Fibroblast of lung (primary cell): ENCODE measurements at regions not wholly inside any gene's neighbourhood (a gene's known extent, or its start where the extent isn't known, plus 50 kb on each side); places are given as distances from the start of the nearest gene placed in this dataset.

Experiments
- DNase-seq, 2 donors: peaks; one replicate each; pipeline versions ENCODE4 v3.0.0 to v3.0.0-alpha.2; 2010; ENCODE audit warnings: low read depth in 2 of 2
- H2AFZ ChIP-seq: 2 replicates; pipeline ENCODE4 v1.5.1; 2012; ENCODE audit warnings: low read length, control low read depth, inconsistent platforms
- H3K27ac ChIP-seq: 2 replicates; pipeline ENCODE4 v1.5.1; 2011; ENCODE audit warnings: low read length, control low read depth; ENCODE audit not compliant: insufficient read depth
- H3K27me3 ChIP-seq: 2 replicates; pipeline ENCODE4 v1.5.1; 2011; ENCODE audit warnings: mild to moderate bottlenecking, low read length; ENCODE audit not compliant: control insufficient read depth, insufficient read depth
- H3K36me3 ChIP-seq: 2 replicates; pipeline ENCODE4 v1.5.1; 2011; ENCODE audit warnings: low read length; ENCODE audit not compliant: control insufficient read depth, insufficient read depth
- H3K4me1 ChIP-seq: 2 replicates; pipeline ENCODE4 v1.5.1; 2011; ENCODE audit warnings: low read length; ENCODE audit not compliant: control insufficient read depth, insufficient read depth; ENCODE audit errors: extremely low read depth
- H3K4me2 ChIP-seq: 2 replicates; pipeline ENCODE4 v1.5.1; 2011; ENCODE audit warnings: low read length, control low read depth; ENCODE audit not compliant: insufficient read depth; ENCODE audit errors: extremely low read depth
- H3K4me3 ChIP-seq, 4 experiments: fragments of 200-600 bp in 1 of 4; sonication (generic) in 1 of 4; replicated peaks in 1 of 4; 2 replicates each; pipeline ENCODE4 v1.5.1; 2011 to 2016; ENCODE audit warnings: low read length in 4 of 4, low read depth in 3 of 4, mild to moderate bottlenecking in 3 of 4, control low read depth in 2 of 4, inconsistent platforms in 1 of 4, mixed read lengths in 1 of 4; ENCODE audit not compliant: insufficient read depth in 1 of 4; ENCODE audit errors: control extremely low read depth in 1 of 4
- H3K79me2 ChIP-seq: 2 replicates; pipeline ENCODE4 v1.5.1; 2012; ENCODE audit warnings: mild to moderate bottlenecking, low read length, inconsistent platforms; ENCODE audit not compliant: control insufficient read depth, insufficient read depth
- H3K9ac ChIP-seq: 2 replicates; pipeline ENCODE4 v1.5.1; 2011; ENCODE audit warnings: mild to moderate bottlenecking, low read length, control low read depth; ENCODE audit not compliant: insufficient read depth
- H3K9me3 ChIP-seq: 2 replicates; pipeline ENCODE4 v1.5.1; 2012; ENCODE audit warnings: low read depth, low read length; ENCODE audit not compliant: control insufficient read depth, insufficient read depth
- H4K20me1 ChIP-seq: 2 replicates; pipeline ENCODE4 v1.5.1; 2011; ENCODE audit warnings: low read length; ENCODE audit not compliant: control insufficient read depth, insufficient read depth; ENCODE audit errors: extremely low read depth
- EZH2 ChIP-seq: IDR thresholded peaks from 2 replicates; pipeline ENCODE4 v1.5.1; 2012; ENCODE audit warnings: low read length, control low read depth, mild to moderate bottlenecking; ENCODE audit errors: missing control alignments
- TF ChIP-seq, protein P1 (sequence below), 2 donors: IDR thresholded peaks in 1 of 2; conservative IDR thresholded peaks in 1 of 2; 1 replicate in 1 of 2; 2 replicates in 1 of 2; pipeline ENCODE4 v1.5.1; 2011 to 2012; ENCODE audit warnings: low read length in 2 of 2, control low read depth in 1 of 2, inconsistent platforms in 1 of 2, low read depth in 1 of 2, mild to moderate bottlenecking in 1 of 2

DNA sequence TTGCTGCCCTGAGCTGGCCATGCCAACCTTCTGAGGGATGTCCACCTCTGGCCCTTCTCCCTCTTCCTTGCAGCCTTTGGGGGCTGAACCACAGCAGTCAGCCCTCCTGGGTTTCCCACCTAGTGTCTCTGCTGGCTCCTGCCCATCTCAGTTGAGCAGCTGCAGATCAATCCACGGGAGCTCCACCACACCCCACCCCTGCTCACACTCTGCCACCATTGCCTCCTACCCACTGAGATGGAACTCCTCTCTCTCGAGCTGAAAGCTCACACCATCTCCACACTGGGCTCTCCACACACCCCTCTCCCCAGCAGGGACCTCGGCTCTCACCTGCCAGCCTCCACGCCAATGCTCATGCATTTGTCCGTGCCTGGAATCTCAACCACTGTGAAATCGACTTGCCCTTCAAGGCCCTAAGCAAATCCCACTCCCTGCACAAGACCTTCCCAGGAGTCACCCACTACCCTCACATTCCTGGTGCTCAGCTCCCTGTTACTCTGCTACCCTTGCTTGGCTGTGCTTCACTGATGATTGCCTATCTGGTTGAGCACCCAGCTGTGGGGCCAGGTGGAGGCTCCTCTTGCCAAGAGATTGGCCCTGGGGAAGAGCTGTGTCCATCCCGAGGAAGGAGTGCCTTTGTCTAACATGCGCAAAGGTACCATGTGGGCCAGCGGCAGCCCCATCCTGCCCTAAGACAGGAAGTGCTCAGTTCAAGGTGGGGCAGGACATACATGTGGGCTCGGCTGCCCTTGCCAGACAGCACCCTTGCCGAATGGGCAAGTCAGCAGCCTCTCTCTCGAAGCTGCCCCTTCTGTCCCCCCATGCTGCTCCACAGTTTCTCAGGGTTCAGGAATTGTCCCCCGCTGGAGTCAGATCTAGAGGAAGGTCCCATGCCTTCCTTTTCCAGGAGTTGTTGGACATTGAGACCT is 208.7 kb downstream of the CYP26B1 start:
- Histone ChIP-seq H2AFZ (no peak overlapping the region), H3K36me3 (no peaks in the 10 kb centered on the region), H4K20me1 (no peaks in the 10 kb centered on the region), H3K27ac (no peak overlapping the region), H3K4me1 (peaks cover 2% of the 10 kb centered on the region), H3K9ac (no peak overlapping the region), H3K9me3 (no peaks in the 10 kb centered on the region), H3K27me3 (no peaks in the 10 kb centered on the region), H3K4me2 (no peak overlapping the region), H3K79me2 (no peaks in the 10 kb centered on the region), H3K4me3 (no peak overlapping the region)
- DNase-seq, result no peak
- no peak for TF ChIP-seq EZH2
- TF ChIP-seq, protein P1, sequence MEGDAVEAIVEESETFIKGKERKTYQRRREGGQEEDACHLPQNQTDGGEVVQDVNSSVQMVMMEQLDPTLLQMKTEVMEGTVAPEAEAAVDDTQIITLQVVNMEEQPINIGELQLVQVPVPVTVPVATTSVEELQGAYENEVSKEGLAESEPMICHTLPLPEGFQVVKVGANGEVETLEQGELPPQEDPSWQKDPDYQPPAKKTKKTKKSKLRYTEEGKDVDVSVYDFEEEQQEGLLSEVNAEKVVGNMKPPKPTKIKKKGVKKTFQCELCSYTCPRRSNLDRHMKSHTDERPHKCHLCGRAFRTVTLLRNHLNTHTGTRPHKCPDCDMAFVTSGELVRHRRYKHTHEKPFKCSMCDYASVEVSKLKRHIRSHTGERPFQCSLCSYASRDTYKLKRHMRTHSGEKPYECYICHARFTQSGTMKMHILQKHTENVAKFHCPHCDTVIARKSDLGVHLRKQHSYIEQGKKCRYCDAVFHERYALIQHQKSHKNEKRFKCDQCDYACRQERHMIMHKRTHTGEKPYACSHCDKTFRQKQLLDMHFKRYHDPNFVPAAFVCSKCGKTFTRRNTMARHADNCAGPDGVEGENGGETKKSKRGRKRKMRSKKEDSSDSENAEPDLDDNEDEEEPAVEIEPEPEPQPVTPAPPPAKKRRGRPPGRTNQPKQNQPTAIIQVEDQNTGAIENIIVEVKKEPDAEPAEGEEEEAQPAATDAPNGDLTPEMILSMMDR (conservative IDR thresholded peaks at IDR 0.05 in 1 of 2, IDR thresholded peaks at IDR 0.05 in 1 of 2; ENCODE audit: low read depth in 1 of 2, low read length in 2 of 2), result no peak

DNA sequence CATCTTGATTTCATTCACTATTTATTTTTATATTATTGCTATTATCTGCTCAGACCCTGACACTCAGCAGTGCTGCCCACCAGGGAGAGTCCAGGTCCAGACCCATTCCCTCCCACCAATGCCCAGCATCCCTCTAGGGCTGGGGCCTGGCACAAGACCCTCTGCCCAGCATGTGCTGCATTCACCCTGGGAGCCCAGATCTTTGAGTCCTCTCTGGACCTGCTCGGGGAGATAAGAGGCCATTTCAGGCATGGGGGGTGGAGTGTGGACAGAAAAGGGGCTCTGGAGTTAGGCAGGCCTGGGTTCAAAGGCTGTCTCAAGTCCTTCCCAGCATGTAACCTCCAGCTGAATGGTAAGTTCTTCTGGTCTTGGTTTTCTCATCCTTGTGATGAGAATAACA is 209.6 kb downstream of the CYP26B1 start:
- Histone ChIP-seq H3K4me1 (peaks cover 2% of the 10 kb centered on the region), H3K4me2 (no peak overlapping the region), H3K79me2 (no peaks in the 10 kb centered on the region), H4K20me1 (no peaks in the 10 kb centered on the region), H3K9ac (no peak overlapping the region), H3K27ac (no peak overlapping the region), H3K27me3 (no peaks in the 10 kb centered on the region), H3K36me3 (no peaks in the 10 kb centered on the region), H3K4me3 (no peak overlapping the region), H3K9me3 (no peaks in the 10 kb centered on the region), H2AFZ (no peak overlapping the region)
- no peak for DNase-seq
- TF ChIP-seq, protein P1 (conservative IDR thresholded peaks at IDR 0.05 in 1 of 2, IDR thresholded peaks at IDR 0.05 in 1 of 2; ENCODE audit: low read depth in 1 of 2, low read length in 2 of 2), result no peak
- no peak for TF ChIP-seq EZH2

DNA sequence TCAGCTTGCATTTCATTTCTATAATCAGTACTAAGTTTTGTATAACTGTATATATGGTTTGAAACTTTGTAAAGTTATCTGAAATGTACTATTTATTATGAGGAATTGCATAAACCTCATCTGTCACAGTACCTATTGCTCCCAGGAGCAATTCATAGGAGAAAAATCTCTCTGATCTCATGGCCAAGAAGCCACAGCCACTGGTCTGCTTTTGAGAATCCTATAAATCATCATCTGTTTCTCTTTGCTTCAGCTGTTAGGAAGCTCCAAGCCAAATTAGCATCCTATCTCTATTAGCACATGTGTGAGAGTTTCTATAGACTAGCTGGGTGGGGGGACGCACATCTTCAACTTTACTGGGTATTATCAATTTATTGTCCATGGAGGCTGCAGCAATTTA is 210.3 kb downstream of the CYP26B1 start:
- TF ChIP-seq, protein P1 (conservative IDR thresholded peaks at IDR 0.05 in 1 of 2, IDR thresholded peaks at IDR 0.05 in 1 of 2; ENCODE audit: low read depth in 1 of 2, low read length in 2 of 2), result no peak
- no peak for TF ChIP-seq EZH2

More for the DNA sequence above, 210.3 kb downstream of the CYP26B1 start:
- Histone ChIP-seq H3K27ac (no peak overlapping the region), H3K4me2 (no peak overlapping the region), H3K9me3 (no peaks in the 10 kb centered on the region), H4K20me1 (no peaks in the 10 kb centered on the region), H3K9ac (no peak overlapping the region), H3K4me3 (no peak overlapping the region), H3K36me3 (no peaks in the 10 kb centered on the region), H2AFZ (no peak overlapping the region), H3K4me1 (peaks cover 2% of the 10 kb centered on the region), H3K79me2 (no peaks in the 10 kb centered on the region), H3K27me3 (no peaks in the 10 kb centered on the region)
- peak in 1 of 2 donors; percentile 50 for DNase-seq
